ENCODE measurements at regions not wholly inside any gene's neighbourhood (a gene's known extent, or its start where the extent isn't known, plus 50 kb on each side); places are given as distances from the start of the nearest gene placed in this dataset.

GRCh38 chr5:84821924-84822323, 437.2 kb upstream of the EDIL3 start:
- ATAC-seq (no peak), FAIRE-seq (no peak), DNase-seq (ENCODE audit: low spot score) (no peak)
- no peaks in the 10 kb centered on the region for H3K4me1 ChIP-seq (ENCODE audit: insufficient read depth, low read length)
- H3K9me3 ChIP-seq (ENCODE audit: low read length): no peaks in the 10 kb centered on the region
- in situ Hi-C loops (cut with HindIII; ENCODE audit: extremely low pct_ligation_motif_present, low pct_unique_long_range_greater_than_20kb): no loop called here
- no peak overlapping the region for H3K9ac ChIP-seq (ENCODE audit: insufficient read depth, low read depth, low read length)
- H3K36me3 ChIP-seq (replicated peaks in 1 of 2; ENCODE audit: control insufficient read depth in 1 of 2, insufficient read depth in 2 of 2, low read length in 2 of 2): no peaks in the 10 kb centered on the region
- H3K79me2 ChIP-seq (ENCODE audit: insufficient read depth, low read length): no peaks in the 10 kb centered on the region
- WGBS (ENCODE audit: low lambda C conversion rate): 2% methylated on average over 3 of the region's 3 CpGs
- intact Hi-C loops (cut with micrococcal nuclease; ENCODE audit: unreplicated experiment): no loop called here
- H3K27ac ChIP-seq (ENCODE audit: extremely low read length, insufficient read depth, low read length): no peak overlapping the region
- no TSS peak for BruUV-seq (replicated peaks)
- no peaks in the 10 kb centered on the region for H4K20me1 ChIP-seq (ENCODE audit: insufficient read depth, low read length)
- no peaks in the 10 kb centered on the region for H3K27me3 ChIP-seq (ENCODE audit: control insufficient read depth in 1 of 2, insufficient read depth in 2 of 2, low read length in 2 of 2)
- H3K4me2 ChIP-seq (ENCODE audit: low read depth, low read length): no peak overlapping the region
- ChIA-PET POLR2A (no interaction called here), CTCF (ENCODE audit: low intra/inter-chr PET ratio, low total read pairs) (no interaction called here)
- H2AFZ ChIP-seq (ENCODE audit: low read length): no peak overlapping the region
- no peak overlapping the region for H3K4me3 ChIP-seq (replicated peaks in 1 of 3; ENCODE audit: insufficient read depth in 1 of 3, low read depth in 2 of 3, low read length in 3 of 3)
- TF ChIP-seq NRL (CRISPR knock-in tag; IDR thresholded peaks at IDR 0.05; ENCODE audit: borderline replicate concordance) (no peak), SMARCE1 (IDR thresholded peaks at IDR 0.05; ENCODE audit: borderline replicate concordance) (no peak), NCOR1 (IDR thresholded peaks at IDR 0.05; ENCODE audit: borderline replicate concordance, low read length) (no peak), ZNF674 (CRISPR knock-in tag; IDR thresholded peaks at IDR 0.05; ENCODE audit: low read depth) (no peak), ZNF720 (CRISPR knock-in tag; IDR thresholded peaks at IDR 0.05) (no peak), GRHL1 (CRISPR knock-in tag; conservative IDR thresholded peaks at IDR 0.05) (no peak), HOXA5 (CRISPR knock-in tag; IDR thresholded peaks at IDR 0.05) (no peak), SRY (CRISPR knock-in tag; IDR thresholded peaks at IDR 0.05) (no peak), ZBTB7A (CRISPR knock-in tag; IDR thresholded peaks at IDR 0.05) (no peak), MIER2 (CRISPR knock-in tag; IDR thresholded peaks at IDR 0.05) (no peak), NR2F2 (IDR thresholded peaks at IDR 0.05; ENCODE audit: borderline replicate concordance, low read depth) (no peak), NFYB (CRISPR knock-in tag; IDR thresholded peaks at IDR 0.05) (no peak), TCF7 (IDR thresholded peaks at IDR 0.05; ENCODE audit: low read depth) (no peak), ZSCAN30 (CRISPR knock-in tag; IDR thresholded peaks at IDR 0.05) (no peak), ZNF251 (CRISPR knock-in tag; IDR thresholded peaks at IDR 0.05) (no peak)
- TF ChIP-seq, protein P1, sequence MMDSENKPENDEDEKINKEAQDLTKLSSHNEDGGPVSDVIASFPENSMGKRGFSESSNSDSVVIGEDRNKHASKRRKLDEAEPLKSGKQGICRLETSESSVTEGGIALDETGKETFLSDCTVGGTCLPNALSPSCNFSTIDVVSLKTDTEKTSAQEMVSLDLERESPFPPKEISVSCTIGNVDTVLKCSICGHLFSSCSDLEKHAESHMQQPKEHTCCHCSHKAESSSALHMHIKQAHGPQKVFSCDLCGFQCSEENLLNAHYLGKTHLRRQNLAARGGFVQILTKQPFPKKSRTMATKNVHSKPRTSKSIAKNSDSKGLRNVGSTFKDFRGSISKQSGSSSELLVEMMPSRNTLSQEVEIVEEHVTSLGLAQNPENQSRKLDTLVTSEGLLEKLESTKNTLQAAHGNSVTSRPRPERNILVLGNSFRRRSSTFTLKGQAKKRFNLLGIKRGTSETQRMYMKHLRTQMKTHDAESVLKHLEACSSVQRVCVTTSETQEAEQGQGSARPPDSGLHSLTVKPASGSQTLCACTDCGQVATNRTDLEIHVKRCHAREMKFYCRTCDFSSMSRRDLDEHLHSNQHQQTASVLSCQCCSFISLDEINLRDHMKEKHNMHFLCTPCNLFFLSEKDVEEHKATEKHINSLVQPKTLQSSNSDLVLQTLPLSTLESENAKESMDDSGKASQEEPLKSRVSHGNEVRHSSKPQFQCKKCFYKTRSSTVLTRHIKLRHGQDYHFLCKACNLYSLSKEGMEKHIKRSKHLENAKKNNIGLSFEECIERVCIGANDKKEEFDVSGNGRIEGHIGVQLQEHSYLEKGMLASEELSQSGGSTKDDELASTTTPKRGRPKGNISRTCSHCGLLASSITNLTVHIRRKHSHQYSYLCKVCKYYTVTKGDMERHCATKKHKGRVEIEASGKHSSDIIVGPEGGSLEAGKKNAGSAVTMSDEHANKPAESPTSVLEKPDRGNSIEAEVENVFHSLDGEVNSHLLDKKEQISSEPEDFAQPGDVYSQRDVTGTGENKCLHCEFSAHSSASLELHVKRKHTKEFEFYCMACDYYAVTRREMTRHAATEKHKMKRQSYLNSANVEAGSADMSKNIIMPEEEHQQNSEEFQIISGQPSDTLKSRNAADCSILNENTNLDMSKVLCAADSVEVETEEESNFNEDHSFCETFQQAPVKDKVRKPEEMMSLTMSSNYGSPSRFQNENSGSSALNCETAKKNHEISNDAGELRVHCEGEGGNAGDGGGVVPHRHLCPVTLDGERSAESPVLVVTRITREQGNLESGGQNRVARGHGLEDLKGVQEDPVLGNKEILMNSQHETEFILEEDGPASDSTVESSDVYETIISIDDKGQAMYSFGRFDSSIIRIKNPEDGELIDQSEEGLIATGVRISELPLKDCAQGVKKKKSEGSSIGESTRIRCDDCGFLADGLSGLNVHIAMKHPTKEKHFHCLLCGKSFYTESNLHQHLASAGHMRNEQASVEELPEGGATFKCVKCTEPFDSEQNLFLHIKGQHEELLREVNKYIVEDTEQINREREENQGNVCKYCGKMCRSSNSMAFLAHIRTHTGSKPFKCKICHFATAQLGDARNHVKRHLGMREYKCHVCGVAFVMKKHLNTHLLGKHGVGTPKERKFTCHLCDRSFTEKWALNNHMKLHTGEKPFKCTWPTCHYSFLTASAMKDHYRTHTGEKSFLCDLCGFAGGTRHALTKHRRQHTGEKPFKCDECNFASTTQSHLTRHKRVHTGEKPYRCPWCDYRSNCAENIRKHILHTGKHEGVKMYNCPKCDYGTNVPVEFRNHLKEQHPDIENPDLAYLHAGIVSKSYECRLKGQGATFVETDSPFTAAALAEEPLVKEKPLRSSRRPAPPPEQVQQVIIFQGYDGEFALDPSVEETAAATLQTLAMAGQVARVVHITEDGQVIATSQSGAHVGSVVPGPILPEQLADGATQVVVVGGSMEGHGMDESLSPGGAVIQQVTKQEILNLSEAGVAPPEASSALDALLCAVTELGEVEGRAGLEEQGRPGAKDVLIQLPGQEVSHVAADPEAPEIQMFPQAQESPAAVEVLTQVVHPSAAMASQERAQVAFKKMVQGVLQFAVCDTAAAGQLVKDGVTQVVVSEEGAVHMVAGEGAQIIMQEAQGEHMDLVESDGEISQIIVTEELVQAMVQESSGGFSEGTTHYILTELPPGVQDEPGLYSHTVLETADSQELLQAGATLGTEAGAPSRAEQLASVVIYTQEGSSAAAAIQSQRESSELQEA (CRISPR knock-in tag; IDR thresholded peaks at IDR 0.05; ENCODE audit: not compliant biosample characterization): no peak
- TF ChIP-seq, protein P2, sequence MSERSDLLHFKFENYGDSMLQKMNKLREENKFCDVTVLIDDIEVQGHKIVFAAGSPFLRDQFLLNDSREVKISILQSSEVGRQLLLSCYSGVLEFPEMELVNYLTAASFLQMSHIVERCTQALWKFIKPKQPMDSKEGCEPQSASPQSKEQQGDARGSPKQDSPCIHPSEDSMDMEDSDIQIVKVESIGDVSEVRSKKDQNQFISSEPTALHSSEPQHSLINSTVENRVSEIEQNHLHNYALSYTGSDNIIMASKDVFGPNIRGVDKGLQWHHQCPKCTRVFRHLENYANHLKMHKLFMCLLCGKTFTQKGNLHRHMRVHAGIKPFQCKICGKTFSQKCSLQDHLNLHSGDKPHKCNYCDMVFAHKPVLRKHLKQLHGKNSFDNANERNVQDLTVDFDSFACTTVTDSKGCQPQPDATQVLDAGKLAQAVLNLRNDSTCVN (CRISPR knock-in tag; IDR thresholded peaks at IDR 0.05; ENCODE audit: borderline replicate concordance): no peak

Data from HepG2 (cell line).